ENCODE measurements at regions not wholly inside any gene's neighbourhood (a gene's known extent, or its start where the extent isn't known, plus 50 kb on each side); places are given as distances from the start of the nearest gene placed in this dataset.

GRCh38 chr15:52994290-52994689, 204.2 kb upstream of the ONECUT1 start:
- WGBS, 2 donors = 78 to 83% methylated on average over 1 of the region's 1 CpG
- no peak for DNase-seq
- Histone ChIP-seq H3K4me3 (replicated peaks in 1 of 3) (no peak overlapping the region), H3K27ac (no peak overlapping the region), H3K36me3 (no peaks in the 10 kb centered on the region), H3K4me1 (no peaks in the 10 kb centered on the region), H3K9me3 (no peaks in the 10 kb centered on the region), H3K27me3 (no peaks in the 10 kb centered on the region)
- TF ChIP-seq CTCF (IDR thresholded peaks at IDR 0.05) (no peak), POLR2A (IDR thresholded peaks at IDR 0.05) (no peak)
- intact Hi-C loops (cut with DNase I) = no loop called here

GRCh38 chr15:52984507-52984906, 194.4 kb upstream of the ONECUT1 start:
- H3K27me3 ChIP-seq = no peaks in the 10 kb centered on the region
- intact Hi-C loops (cut with DNase I) = no loop called here
- H3K4me3 ChIP-seq (replicated peaks in 1 of 3) = no peak overlapping the region
- no peaks in the 10 kb centered on the region for H3K36me3 ChIP-seq
- TF ChIP-seq CTCF (IDR thresholded peaks at IDR 0.05) (no peak), POLR2A (IDR thresholded peaks at IDR 0.05) (no peak)
- H3K4me1 ChIP-seq = no peaks in the 10 kb centered on the region
- no peaks in the 10 kb centered on the region for H3K9me3 ChIP-seq
- DNase-seq = no peak
- no peak overlapping the region for H3K27ac ChIP-seq
- 47 to 54% methylated on average over 3 of the region's 3 CpGs for WGBS, 2 donors

GRCh38 chr15:52980446-52980845, 190.3 kb upstream of the ONECUT1 start:
- no peaks in the 10 kb centered on the region for H3K4me1 ChIP-seq
- H3K27ac ChIP-seq = no peak overlapping the region
- no peak overlapping the region for H3K4me3 ChIP-seq (replicated peaks in 1 of 3)
- WGBS, 2 donors = 55 to 58% methylated on average over 3 of the region's 3 CpGs
- H3K9me3 ChIP-seq = no peaks in the 10 kb centered on the region
- H3K27me3 ChIP-seq = no peaks in the 10 kb centered on the region
- TF ChIP-seq CTCF (IDR thresholded peaks at IDR 0.05) (no peak), POLR2A (IDR thresholded peaks at IDR 0.05) (no peak)
- intact Hi-C loops (cut with DNase I) = no loop called here
- no peak for DNase-seq
- H3K36me3 ChIP-seq = no peaks in the 10 kb centered on the region

GRCh38 chr15:52976516-52977075, 186.5 kb upstream of the ONECUT1 start:
- H3K4me3 ChIP-seq (replicated peaks in 1 of 3) = no peak overlapping the region
- H3K27me3 ChIP-seq = no peaks in the 10 kb centered on the region
- H3K36me3 ChIP-seq = no peaks in the 10 kb centered on the region
- no peaks in the 10 kb centered on the region for H3K9me3 ChIP-seq
- intact Hi-C loops (cut with DNase I) = no loop called here
- 91 to 94% methylated on average over 9 of the region's 9 CpGs for WGBS, 2 donors
- H3K27ac ChIP-seq = no peak overlapping the region
- H3K4me1 ChIP-seq = no peaks in the 10 kb centered on the region
- no peak for DNase-seq
- TF ChIP-seq CTCF (IDR thresholded peaks at IDR 0.05) = no peak
- TF ChIP-seq POLR2A (IDR thresholded peaks at IDR 0.05) = no peak

- no peak for DNase-seq
- H3K9me3 ChIP-seq = no peaks in the 10 kb centered on the region
- intact Hi-C loops (cut with DNase I) = no loop called here
- no peaks in the 10 kb centered on the region for H3K4me1 ChIP-seq
- H3K27ac ChIP-seq = no peak overlapping the region
- H3K4me3 ChIP-seq (replicated peaks in 1 of 3) = no peak overlapping the region
- TF ChIP-seq POLR2A (IDR thresholded peaks at IDR 0.05) = no peak
- TF ChIP-seq CTCF (IDR thresholded peaks at IDR 0.05) = no peak
- no peaks in the 10 kb centered on the region for H3K27me3 ChIP-seq
- H3K36me3 ChIP-seq = no peaks in the 10 kb centered on the region
- 69 to 77% methylated on average over 4 of the region's 4 CpGs for WGBS, 2 donors
Measured at GRCh38 chr15:52975941-52976449, 185.9 kb upstream of the ONECUT1 start.
